NCI-H69 (cell line): ENCODE measurements at regions not wholly inside any gene's neighbourhood (a gene's known extent, or its start where the extent isn't known, plus 50 kb on each side); places are given as distances from the start of the nearest gene placed in this dataset.

Source experiments
- DNase-seq: peaks from one replicate; lab custom pipeline; 2025; lab: John Stamatoyannopoulos, UW

- DNase-seq = no peak
Observed at GRCh38 chr4:183852910-183853547, 52.1 kb upstream of the STOX2 start.

- DNase-seq = no peak
Observed at GRCh38 chr4:183853548-183853940, 51.6 kb upstream of the STOX2 start.
